IMR-90 (cell line): ENCODE measurements at regions not wholly inside any gene's neighbourhood (a gene's known extent, or its start where the extent isn't known, plus 50 kb on each side); places are given as distances from the start of the nearest gene placed in this dataset.

ENCODE experiments used
- CTCF ChIP-seq: conservative IDR thresholded peaks from 2 replicates; pipeline ENCODE4 v1.5.1; 2012; ENCODE audit warnings: mild to moderate bottlenecking, low read depth, low read length, improper control_type of control experiment
- RAD21 ChIP-seq: IDR thresholded peaks from 2 replicates; pipeline ENCODE4 v1.6.1; 2012; ENCODE audit warnings: low read length, improper control_type of control experiment
- RFX5 ChIP-seq: IDR thresholded peaks from 2 replicates; pipeline ENCODE4 v1.8.0; 2012; ENCODE audit warnings: low read depth, mild to moderate bottlenecking, low read length, moderate library complexity

- TF ChIP-seq CTCF (no peak), RAD21 (no peak), RFX5 (no peak)
These were observed 455.9 kb upstream of the JARID2 start for GRCh38 chr6:14789996-14790395.
